DND-41 (cell line): ENCODE measurements at regions not wholly inside any gene's neighbourhood (a gene's known extent, or its start where the extent isn't known, plus 50 kb on each side); places are given as distances from the start of the nearest gene placed in this dataset.

Source experiments
- ATAC-seq: fragments of 200-7000 bp; cut with Tn5 transposase; 3 replicates; pipeline ENCODE4 v1.9.1; 2021; ENCODE audit warnings: low read depth; ENCODE audit not compliant: insufficient read depth
- DNase-seq: peaks from one replicate; pipeline ENCODE4 v3.0.0-alpha.2; 2020
- H2AFZ ChIP-seq: 2 replicates; pipeline ENCODE4 v1.6.0; 2012; ENCODE audit warnings: low read depth, low read length
- H3K27ac ChIP-seq: 2 replicates; pipeline ENCODE4 v1.5.1; 2012; ENCODE audit warnings: low read length, inconsistent platforms
- H3K27me3 ChIP-seq: fragments of 200-600 bp; sonication (generic); 2 replicates; pipeline ENCODE4 v1.6.0; 2012; ENCODE audit warnings: low read length, mild to moderate bottlenecking, inconsistent platforms; ENCODE audit not compliant: insufficient read depth, poor library complexity
- H3K36me3 ChIP-seq: 2 replicates; pipeline ENCODE4 v1.5.1; 2012; ENCODE audit warnings: low read length, inconsistent platforms; ENCODE audit not compliant: insufficient read depth
- H3K4me1 ChIP-seq: 2 replicates; pipeline ENCODE4 v1.5.1; 2012; ENCODE audit warnings: mild to moderate bottlenecking, low read length; ENCODE audit not compliant: insufficient read depth
- H3K4me2 ChIP-seq: 2 replicates; pipeline ENCODE4 v1.6.0; 2012; ENCODE audit warnings: mild to moderate bottlenecking, moderate library complexity, low read length, inconsistent platforms; ENCODE audit not compliant: insufficient read depth
- H3K4me3 ChIP-seq, 2 experiments: fragments of 200-600 bp in 1 of 2; shearing (Covaris generic) in 1 of 2; 2 replicates each; pipeline ENCODE4 v1.5.1; 2012 to 2016; ENCODE audit warnings: inconsistent platforms in 2 of 2, low read length in 2 of 2, mild to moderate bottlenecking in 2 of 2, low read depth in 1 of 2, moderate library complexity in 1 of 2
- H3K79me2 ChIP-seq: 2 replicates; pipeline ENCODE4 v1.6.0; 2012; ENCODE audit warnings: low read length, inconsistent platforms; ENCODE audit not compliant: insufficient read depth
- H3K9ac ChIP-seq: 2 replicates; pipeline ENCODE4 v1.6.0; 2012; ENCODE audit warnings: low read depth, mild to moderate bottlenecking, inconsistent platforms, low read length, moderate library complexity
- H3K9me3 ChIP-seq: 2 replicates; pipeline ENCODE4 v1.5.1; 2012; ENCODE audit warnings: low read length, moderate library complexity, mild to moderate bottlenecking, inconsistent platforms; ENCODE audit not compliant: insufficient read depth, severe bottlenecking
- H4K20me1 ChIP-seq: 2 replicates; pipeline ENCODE4 v1.6.0; 2012; ENCODE audit warnings: low read length; ENCODE audit not compliant: insufficient read depth
- EZH2 ChIP-seq: IDR thresholded peaks from 3 replicates; pipeline ENCODE4 v1.6.1; 2012; ENCODE audit warnings: borderline replicate concordance, low read depth, mild to moderate bottlenecking, moderate library complexity, low read length, inconsistent platforms; ENCODE audit not compliant: severe bottlenecking
- TF ChIP-seq, protein P1 (sequence below): IDR thresholded peaks from 2 replicates; pipeline ENCODE4 v1.5.1; 2012; ENCODE audit warnings: borderline replicate concordance, low read length, moderate library complexity, mild to moderate bottlenecking; ENCODE audit not compliant: poor library complexity, severe bottlenecking; ENCODE audit errors: extremely low read depth

DNA sequence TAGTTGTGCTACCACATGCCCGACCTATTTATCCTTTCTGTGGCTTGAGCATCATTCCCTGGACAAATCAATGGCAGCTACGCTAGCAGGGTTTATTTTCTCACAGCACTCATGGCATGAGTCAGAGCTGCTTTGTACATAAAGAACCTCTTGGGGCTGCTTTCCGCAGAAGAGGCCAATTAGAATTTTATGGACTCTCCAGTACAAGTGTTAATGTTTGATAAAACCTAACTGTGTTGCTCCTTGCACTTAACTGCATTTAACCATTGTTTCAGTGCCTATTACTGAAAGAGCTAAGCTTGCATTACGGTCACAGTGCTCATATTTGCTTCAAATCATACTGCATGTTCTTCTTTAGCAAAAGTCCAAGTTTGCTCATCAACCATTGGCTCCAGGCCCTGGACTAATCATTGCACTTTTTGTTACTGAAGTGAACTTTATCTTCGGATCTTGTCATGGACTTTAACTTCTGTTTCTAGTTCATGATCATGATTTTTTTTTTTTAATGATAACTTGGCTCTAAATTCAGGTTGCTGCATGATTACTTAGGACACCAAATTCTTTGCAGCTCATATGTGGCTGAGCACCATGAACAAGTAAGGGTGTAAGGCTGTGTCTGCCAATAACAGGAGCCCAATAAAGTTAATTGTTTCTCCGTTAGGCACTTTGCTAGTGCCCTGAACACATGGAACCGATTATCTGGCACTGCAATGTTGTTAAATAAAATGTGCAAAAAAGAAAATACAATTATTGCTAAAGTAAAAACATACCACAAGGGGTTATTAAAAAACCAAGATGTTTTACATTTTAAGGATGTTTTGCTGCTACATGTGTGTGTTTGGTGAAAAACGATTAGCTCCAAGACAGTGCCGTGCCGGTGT, 492.2 kb downstream of the KCNJ2 start:
- Histone ChIP-seq H3K4me1 (no peaks in the 10 kb centered on the region), H3K27me3 (no peaks in the 10 kb centered on the region), H3K4me2 (no peak overlapping the region), H3K36me3 (no peaks in the 10 kb centered on the region), H3K9ac (no peak overlapping the region), H3K9me3 (no peaks in the 10 kb centered on the region), H2AFZ (no peak overlapping the region), H3K4me3 (no peak overlapping the region), H4K20me1 (no peaks in the 10 kb centered on the region), H3K79me2 (no peaks in the 10 kb centered on the region), H3K27ac (no peak overlapping the region)
- DNase-seq (no peak), ATAC-seq (no peak)
- TF ChIP-seq, protein P1, sequence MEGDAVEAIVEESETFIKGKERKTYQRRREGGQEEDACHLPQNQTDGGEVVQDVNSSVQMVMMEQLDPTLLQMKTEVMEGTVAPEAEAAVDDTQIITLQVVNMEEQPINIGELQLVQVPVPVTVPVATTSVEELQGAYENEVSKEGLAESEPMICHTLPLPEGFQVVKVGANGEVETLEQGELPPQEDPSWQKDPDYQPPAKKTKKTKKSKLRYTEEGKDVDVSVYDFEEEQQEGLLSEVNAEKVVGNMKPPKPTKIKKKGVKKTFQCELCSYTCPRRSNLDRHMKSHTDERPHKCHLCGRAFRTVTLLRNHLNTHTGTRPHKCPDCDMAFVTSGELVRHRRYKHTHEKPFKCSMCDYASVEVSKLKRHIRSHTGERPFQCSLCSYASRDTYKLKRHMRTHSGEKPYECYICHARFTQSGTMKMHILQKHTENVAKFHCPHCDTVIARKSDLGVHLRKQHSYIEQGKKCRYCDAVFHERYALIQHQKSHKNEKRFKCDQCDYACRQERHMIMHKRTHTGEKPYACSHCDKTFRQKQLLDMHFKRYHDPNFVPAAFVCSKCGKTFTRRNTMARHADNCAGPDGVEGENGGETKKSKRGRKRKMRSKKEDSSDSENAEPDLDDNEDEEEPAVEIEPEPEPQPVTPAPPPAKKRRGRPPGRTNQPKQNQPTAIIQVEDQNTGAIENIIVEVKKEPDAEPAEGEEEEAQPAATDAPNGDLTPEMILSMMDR = no peak
- TF ChIP-seq EZH2 = no peak

DNA sequence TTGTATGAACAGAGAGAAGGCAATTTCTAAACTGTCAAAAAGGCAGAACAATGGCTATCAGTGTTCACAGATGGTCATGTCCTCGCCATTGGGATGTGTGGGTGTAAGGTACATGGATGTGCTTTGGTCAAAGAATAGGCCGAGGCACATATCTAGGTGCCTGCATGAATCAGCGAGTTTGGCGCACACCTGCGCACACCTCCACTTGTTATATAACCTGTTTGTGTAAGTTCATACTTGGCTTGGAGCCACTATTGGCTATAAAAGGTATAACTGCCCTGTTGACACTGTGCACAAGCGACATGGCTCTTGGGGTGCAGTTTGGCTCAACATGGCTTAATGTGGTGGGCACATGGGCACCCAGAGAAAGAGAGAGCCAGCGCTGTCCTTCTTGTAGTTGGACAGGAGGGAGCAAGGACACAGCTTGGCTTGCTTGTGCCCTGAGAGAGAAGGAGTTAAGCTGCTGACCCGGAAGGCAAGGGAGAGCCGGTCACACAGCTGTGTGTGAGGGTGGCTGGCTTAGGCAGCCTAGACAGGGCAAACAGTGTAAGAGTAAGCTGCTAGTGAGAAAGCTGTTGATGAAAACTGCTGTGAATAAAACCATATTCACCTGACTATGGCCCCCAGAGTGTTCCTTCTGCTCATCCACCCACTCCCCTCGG, 499.1 kb downstream of the KCNJ2 start:
- no peaks in the 10 kb centered on the region for H3K4me1 ChIP-seq
- DNase-seq = no peak
- H4K20me1 ChIP-seq = no peaks in the 10 kb centered on the region
- no peak overlapping the region for H3K4me2 ChIP-seq
- H3K4me3 ChIP-seq = no peak overlapping the region
- H2AFZ ChIP-seq = no peak overlapping the region
- H3K27ac ChIP-seq = no peak overlapping the region
- H3K27me3 ChIP-seq = no peaks in the 10 kb centered on the region
- TF ChIP-seq, protein P1 = no peak
- TF ChIP-seq EZH2 = no peak
- ATAC-seq = no peak
- no peaks in the 10 kb centered on the region for H3K9me3 ChIP-seq
- no peaks in the 10 kb centered on the region for H3K36me3 ChIP-seq
- H3K9ac ChIP-seq = no peak overlapping the region
- H3K79me2 ChIP-seq = no peaks in the 10 kb centered on the region

DNA sequence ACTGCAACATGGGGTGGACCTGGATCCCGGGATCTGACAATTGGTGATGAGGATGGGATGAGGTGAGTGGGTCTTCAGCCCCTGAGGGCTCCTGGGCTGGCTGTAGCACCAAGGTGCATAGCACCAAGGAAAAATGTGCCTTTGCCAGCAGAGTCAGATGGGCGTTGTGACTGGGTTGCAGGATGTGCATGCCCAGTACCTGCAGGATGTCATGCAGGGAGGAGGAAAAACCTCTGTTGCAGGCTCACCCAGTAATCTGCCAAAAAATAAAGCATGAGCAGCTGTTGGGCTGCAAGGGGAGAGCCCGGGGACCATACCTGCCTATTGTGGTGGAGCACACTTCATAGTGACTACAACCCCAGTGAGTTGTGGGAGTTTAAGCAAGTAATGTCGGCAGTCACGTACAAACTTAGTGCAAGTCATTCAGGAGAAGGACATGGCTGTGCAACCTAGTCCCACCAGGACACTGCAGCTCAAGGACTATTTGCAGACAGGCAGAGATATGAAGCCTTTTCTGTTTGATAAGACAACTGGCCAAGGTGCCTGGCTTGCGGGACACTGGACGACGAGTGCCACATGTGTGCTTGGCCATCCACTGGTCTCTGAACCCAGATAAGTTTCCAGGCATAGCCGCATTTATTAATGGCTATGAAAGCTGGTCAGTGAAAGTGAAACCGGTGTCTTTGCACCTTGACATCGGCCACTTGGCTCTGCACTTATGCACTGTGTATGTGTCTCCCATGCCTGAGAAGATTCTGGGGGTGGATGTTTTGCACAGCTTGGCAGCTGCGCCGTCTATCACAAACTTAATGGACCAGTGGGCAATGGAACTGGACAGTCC, 499.8 kb downstream of the KCNJ2 start:
- Histone ChIP-seq H3K27me3 (no peaks in the 10 kb centered on the region), H3K9me3 (no peaks in the 10 kb centered on the region), H3K27ac (no peak overlapping the region), H3K79me2 (no peaks in the 10 kb centered on the region), H3K4me3 (no peak overlapping the region), H3K9ac (no peak overlapping the region), H3K4me2 (no peak overlapping the region), H2AFZ (no peak overlapping the region), H3K4me1 (no peaks in the 10 kb centered on the region), H3K36me3 (no peaks in the 10 kb centered on the region), H4K20me1 (no peaks in the 10 kb centered on the region)
- DNase-seq = no peak
- TF ChIP-seq EZH2 = no peak
- TF ChIP-seq, protein P1 = no peak
- ATAC-seq = no peak
